Globus pallidus (tissue), 1 donor: ENCODE measurements at regions not wholly inside any gene's neighbourhood (a gene's known extent, or its start where the extent isn't known, plus 50 kb on each side); places are given as distances from the start of the nearest gene placed in this dataset.
"Not testable (repeated sequence)": the region's sequence is repeated elsewhere in the genome, so short reads cannot be mapped to it uniquely, and the experiment has no call there.

Experiments used
- DNase-seq: peaks from one replicate; pipeline ENCODE4 v3.0.0-alpha.2; 2015; ENCODE audit warnings: low spot score

DNA sequence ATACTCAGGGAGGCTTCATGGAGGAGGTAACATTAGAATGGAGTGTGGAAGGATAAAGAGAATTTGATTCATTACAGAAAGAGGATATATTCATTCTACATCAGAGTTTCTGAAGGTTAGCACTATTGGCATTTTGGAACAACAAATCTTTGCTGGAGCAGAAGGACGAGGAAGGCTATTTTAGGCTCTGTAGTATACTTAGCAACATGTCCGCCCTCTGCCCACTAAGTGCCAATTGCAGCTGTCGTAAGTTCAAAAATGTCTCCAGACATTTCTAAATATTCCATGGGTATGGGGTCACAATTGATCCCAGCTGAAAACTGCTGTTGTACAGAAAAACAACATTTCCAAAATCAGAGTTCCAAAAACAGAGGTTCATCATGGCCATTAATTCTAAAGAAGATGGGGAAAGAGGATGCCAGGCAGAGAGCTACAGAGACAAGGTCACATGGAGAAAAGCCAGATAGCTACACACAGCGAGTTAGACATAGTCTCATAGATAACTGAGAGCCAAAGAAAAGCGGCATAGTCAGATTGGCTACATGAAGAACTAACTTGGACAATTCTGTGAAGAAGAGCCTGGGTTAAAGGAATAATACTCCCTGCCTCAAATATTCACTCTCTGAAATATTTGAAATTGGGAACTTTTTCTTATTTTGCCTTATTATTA is 846.4 kb upstream of the CDH8 start:
- DNase-seq: no peak

DNA sequence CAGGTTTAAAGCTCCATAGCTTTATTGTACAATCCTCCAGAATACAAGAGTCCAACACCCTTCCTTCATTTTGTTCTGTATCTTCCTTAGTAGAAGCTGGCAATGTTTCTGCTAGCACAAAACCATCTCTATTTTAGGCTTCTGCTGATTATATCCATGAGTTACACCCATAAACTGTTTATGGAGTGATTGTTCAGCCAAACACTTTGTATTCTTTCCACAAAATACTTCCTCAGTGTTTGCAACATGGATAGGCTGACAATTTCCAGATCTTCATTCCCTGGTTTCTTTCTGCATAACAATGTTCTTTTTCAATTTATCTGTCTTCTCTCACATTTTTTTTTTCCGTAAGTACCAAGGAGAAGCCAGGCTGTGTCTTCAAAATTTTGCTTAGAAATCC is 839.9 kb upstream of the CDH8 start:
- no peak for DNase-seq

DNA sequence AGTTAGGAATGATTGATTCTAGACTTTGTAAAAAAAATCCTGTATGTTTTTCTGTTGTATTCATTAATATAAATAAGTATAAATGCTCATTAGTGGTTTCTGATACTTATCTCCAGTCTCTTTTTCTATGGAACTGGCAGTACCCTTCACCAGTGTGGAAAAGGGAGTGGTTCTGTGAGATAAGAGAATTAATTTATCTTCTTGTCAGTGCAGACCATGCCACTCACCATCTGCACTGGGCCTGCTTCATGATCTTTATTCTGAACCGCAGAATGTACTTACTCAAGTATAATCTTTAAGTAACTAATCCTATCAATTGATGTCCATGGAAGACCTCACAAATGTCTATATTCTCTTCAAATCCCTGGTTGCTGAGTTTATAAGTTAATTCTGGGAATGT is 836.1 kb upstream of the CDH8 start:
- no peak for DNase-seq

DNA sequence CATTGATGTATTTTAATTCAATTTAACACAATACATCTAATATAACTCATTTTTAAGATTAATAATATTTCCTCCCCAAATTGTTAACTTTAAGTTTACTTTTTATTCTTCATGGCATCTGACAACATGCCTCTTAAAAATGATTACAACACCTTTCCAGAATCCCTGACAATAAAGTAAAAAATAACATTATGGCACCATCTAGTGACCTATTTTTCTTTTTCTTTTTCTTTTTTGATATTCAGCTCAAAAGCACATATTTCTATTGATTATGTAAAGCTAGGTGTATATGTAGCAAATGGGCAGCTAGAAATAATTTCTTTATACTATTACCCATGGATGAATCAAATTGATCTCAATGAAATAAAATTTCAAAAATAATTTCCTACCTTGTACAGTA is 834.3 kb upstream of the CDH8 start:
- no peak for DNase-seq

DNA sequence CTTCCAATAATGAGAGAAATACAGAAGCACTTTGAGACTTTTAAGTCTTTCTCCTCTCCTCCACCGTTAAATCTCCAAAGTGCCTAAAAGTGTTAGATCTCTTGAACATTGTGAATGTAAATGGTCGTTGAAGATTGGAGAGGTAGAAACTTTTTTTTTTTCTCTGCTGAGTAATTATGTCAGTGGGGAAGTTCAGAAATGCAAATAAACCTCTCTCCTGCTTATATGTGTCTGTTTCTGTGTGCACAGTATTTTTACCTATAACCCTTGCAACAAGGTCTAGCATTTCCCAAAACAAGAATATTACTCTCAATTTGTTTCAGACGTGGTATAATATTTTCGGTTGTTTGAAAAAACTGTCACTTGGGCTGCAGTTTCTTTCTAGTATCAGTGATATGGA is 833.6 kb upstream of the CDH8 start:
- DNase-seq: no peak

DNA sequence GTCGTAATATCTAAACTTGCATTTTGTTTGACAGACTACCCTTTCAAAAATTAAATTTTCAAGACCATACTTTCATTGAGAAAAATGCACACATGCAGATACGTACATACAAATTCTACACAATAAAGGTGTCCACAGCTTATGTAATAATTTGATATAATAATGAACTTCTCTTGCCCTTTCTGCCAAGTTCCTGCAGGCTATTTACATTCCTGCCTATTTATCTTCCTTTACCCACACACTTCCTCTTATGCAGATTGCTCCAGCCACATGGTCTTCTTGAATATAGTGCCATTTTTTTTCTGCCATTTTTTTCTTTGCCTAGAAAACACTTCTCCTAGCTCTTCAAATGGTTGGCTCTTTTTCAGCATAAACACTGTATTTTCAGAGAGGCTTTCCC is 826.9 kb upstream of the CDH8 start:
- no peak for DNase-seq

DNA sequence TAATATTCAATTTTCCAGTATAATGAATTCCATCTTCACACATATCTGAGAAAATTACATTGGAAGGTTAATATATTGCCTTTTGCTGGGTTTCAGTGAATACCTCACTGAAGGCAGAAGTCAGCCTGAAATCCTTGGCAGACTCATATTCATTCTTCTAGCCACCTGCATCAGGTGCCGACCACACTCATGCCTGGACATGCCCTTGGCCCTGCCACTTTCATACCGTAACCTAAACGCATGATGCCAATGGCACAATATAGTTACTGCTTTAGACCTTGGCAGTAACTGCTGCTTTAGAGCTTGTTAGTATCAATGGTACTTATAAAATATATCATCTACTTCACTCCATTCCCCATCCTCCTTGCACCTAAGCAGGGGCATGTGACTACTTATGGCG is 817.6 kb upstream of the CDH8 start:
- DNase-seq: no peak

DNA sequence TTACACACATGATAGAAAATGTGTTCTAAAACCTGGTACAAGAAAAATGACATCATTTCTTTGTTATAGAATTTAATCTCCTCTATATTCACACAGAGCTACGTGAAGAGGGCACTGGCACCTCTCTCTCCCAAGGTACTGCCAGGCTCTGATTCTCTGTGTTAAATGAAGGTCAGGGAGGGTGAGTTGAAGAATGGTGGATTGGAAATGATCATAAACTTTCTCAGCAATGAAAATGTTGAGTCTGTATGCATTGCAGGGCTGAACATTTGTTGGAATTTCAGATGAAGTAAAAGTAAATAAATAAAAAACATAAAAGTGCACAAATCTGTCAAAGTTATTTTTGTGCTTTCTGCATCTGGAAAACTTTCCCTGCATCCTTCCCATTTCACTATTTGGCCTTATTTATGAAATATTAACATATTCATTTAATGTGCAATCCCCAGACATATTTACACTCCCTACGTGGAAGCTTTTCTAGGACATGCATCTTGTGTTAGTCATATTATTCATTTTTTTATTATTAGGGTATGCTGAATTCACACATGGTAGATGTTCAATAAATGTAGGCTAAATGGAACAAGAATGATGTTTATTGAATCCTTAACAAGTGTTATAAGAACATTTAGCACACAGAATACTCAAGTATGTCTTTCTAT is 810.3 kb upstream of the CDH8 start:
- DNase-seq: no peak

DNA sequence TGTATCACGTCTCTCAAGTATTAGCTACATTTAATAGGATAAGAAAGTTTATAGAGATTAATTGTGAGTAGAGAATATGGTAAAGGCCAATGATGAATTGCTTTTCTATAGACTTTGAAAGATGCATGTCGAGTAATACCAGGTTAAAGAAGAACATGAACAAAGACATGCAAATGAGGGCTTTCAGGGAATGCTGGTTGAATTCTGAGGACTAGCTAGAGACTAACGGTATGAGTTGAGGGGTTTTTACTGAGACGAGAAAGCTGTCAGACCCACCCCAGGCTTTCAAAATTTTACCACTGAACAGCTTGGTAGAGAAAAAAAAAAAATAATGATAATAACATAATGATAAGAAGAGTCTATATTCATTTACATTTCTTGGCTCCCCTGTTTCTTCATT is 796.0 kb upstream of the CDH8 start:
- DNase-seq: no peak

DNA sequence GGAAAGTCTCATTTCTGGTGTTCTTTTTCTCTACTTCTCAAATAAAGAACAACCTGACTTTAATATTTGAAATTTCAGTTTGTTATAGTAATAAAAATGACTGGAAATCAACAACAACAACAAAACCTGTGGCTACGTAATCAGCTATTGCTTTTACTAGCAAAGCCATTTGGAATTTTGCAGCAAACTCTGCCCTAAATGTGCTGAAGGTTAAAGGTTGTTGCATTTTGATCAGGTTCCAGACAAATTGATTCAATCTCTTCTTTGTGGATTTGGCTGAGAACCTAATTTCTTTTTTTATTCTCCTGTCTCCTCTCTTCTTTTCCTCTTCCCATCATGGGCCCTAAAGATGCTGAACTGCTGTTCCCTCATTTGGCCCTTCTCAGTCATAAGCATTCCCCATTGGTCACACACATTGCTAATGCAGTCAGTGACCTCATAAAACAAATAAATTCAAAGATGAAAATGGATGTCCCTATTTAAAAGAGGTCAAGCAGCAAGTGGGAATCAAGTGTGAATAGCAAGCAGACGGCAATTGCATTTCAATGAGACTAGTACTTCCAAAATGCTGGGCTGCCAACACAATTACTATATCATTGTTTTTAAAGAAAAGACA is 795.1 kb upstream of the CDH8 start:
- DNase-seq: no peak

DNA sequence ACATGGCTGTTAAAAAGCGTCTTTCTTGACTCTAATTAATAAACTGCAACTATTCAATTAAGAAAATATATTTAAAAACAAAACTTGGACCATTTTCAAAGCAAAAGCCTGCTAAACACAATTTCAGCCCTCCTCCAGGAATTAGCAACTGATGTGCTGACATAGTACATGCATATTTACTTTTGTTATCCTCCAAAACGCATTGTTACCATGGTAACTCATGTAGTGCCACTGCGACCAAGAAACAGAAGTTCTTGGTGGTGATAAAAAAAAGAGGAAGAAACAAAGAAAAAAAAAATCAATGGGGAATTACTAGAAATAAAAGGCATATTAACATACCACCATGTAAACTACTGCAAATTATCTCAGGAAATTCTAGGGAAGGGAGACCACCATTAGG is 793.4 kb upstream of the CDH8 start:
- DNase-seq: no peak

DNA sequence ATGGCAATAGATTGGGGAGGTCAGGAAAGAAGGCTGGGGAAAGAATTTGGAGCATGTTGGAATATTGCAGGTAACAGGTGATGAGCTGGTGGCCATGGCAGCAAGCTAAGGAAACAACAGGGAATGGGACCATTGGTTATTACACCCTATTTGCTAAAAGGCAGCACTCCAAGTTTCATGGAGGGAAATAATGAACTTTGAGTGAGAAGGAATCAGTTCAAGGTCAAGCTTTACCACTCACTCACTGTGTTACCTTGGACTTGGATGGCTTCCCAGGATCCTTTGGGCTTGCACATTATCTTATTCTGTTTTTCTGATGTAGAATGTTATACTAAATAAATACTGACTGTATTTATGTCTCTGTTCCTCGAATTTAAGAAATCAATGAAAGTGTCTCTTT is 792.8 kb upstream of the CDH8 start:
- no peak for DNase-seq

DNA sequence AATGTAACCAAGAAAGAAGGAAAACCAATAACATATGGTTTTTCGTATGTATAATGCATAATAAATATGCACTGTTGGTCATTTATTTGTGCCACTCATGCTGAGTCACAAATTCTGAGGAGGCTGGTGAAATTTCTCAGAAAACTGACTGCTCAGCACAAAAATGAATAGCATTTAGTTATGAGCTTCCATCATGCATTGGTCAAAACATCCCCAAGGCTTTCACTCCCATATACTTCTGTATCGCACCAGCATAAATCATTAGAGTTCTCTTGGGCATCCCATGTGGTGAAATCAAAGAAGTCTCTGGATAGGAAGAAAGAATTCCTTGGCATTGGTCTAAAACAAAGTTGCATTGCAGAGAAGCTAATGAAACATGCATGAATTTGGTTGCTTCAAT is 785.6 kb upstream of the CDH8 start:
- DNase-seq: no peak

DNA sequence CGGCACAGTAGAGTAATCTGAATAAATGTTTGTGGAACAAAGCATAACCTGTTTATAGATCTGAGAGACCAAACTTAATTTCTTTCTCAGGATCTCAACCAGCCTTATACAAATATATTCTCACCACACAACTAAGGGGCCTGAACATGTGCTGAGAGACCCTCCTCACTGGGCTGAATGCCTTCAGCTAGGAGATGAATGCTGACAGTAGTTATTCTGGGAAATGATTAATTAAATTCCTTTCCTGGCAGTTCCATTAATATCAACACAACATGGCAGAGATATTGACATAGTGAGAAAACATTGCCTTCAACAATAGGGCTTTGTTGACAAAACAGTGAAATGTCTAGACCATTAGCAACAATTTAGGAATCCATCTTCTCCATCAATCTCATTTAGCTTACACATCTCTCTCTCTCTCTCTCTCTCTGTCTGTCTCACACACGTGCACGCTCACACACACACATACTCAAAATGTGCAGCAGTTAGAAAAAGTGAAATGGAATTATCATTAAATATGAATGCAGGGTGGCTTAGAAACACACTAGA is 780.8 kb upstream of the CDH8 start:
- DNase-seq: no peak

DNA sequence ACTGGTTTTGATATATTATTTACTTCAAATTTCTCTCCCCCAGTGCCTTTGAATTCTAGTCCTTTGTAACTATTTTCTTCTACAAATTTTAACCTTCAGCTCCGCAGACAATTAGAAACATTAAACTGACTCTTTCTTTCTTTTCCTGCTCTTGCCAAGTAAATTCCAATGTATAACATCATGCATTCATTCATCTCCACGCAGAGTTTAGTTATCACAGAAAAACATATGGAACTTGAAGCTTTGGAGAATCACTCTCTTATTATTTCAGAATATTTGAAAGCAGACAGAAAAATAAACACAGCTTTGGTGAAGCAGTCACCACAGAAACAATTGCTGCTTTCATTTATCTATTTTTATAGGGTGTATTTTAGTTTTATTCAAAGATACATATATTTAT is 778.7 kb upstream of the CDH8 start:
- no peak for DNase-seq

DNA sequence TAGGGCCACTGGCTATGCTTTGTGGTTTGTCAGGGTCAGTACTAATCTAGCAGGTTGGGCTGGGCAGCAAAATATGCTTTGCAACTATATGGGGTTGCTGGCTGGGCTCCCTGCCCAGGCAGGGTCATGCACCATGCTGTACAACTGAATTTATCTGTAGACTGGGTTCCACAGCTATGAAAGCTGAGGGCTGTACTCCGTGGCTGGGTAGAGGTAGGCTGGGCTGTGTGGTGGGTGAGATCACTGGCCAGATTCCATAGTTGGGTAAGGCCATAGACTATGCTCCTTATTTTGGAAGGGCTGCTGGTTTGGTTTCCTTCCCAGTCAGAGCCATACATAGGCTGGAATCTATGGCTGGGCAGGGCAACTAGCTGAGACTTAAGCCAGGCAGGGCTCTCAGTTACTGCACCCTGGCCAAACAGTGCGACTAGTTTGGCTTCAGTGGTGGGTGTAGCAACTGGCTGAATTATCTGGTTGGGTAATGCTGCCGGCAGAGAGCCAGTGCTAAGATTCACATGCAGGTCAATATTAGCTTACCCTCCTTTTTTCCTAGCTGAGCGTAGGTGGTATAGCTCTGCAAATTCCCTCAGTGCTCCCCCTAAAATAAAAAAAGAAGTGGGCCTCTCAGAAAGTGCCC is 769.1 kb upstream of the CDH8 start:
- DNase-seq: no peak

DNA sequence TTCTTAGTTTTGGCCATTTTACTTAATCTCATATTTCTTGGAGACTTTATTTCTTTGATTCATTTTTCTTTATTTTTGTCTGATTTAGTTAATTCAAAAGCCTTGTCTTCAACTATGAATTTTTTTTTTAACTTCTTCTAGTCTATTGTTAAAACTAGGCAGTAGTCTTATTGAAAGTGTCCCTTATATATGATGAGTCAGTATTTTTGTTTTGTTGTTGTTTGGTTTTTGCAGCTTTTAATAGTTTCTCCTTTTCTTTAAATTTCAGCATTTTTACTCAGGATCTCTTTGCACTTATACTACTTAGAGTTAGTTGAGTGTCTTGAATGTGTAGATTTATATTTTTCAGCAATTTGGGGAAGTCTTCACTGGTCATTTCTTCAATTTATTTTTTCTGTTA is 758.5 kb upstream of the CDH8 start:
- DNase-seq: no peak

DNA sequence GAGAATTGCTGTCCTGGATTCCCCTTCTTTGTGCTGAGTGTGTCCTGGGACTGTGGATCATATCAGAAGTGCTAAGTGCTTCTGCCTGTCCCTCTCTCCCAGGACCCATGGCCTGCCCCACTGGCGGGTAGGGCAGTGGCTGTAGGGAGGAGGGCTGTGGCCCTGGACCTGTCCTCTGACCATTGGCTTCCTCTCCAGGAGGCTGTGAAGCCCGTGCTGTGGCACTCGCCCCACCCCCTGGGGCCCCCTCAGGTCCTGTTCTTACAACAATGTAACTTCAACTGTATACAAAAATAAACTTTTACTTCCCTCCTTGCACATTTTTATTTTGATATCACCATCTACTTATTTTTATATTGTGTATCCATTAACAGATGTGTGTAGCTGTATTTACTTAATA is 743.8 kb upstream of the CDH8 start:
- not testable (repeated sequence) for DNase-seq

DNA sequence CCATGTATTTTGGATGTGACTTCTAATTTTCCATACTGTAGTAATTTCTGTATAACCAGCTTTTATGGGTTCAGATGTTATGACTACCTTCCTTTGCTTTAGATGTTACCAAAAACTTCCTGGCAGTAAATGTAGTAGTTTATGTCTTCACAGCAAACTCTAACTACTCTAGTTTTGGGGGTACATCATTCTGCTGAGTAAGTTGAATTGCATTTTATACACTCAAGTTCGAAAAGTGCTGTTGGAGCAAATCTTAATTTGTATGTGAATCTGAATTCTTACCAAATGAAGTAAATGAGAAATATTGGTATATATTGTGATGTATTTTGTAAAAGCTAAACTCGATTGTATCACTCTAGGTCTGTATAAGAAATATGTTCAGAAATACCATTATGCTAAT is 728.3 kb upstream of the CDH8 start:
- no peak for DNase-seq

DNA sequence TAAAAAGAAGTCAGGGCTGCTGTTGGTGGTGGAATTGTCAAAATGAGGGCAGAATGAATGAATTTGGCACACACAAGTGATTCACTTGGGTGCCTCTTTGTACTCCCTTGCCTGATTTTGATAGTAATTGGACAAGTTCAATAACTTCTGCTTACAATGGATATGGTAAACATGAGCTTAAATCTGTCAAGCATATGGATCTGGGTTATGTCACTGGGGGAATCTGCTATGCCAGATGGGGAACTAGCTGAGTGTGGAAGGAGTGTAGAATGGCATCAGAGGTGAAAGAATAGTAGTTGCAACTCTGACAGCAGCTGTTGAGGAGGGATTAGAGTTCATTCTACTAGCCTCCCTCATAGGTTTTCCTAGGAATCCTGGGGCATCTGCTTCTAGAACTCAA is 724.2 kb upstream of the CDH8 start:
- DNase-seq: no peak

DNA sequence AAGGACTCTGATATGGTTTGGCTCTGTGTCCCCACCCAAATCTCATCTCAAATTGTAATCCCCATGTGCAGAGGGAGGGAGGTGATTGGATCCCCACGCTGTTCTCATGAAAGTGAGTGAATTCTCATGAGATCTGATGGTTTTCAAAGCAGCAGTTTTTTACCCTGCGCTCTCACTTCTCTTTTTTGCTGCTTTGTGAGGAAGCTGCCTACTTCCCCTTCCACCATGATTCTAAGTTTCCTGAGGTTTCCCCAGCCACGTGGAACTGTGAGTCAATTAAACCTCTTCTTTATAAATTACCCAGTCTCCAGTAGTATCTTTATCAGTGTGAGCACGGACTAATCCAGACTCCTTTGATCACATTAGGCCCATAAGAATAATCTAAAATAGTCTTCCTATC is 719.7 kb upstream of the CDH8 start:
- DNase-seq: no peak

DNA sequence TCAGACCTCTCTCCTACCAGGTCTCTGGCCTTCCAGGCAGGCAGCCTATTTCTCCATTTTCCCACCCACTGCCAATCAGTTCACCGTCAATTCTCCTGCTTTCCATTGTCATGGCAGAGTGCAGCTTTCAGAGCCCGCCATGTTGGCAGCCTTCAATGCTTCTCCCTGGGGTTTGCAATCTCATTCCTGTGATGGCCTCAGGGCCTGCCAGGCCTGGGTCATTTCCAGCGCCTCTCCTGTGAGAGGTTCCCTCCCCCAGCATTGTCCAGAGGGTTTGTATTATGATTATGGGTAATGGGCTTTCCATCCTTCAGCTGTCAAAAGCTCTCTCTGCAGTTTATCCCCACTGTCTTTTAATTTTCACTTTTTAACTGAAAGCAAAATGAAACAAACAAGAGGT is 716.6 kb upstream of the CDH8 start:
- no peak for DNase-seq

DNA sequence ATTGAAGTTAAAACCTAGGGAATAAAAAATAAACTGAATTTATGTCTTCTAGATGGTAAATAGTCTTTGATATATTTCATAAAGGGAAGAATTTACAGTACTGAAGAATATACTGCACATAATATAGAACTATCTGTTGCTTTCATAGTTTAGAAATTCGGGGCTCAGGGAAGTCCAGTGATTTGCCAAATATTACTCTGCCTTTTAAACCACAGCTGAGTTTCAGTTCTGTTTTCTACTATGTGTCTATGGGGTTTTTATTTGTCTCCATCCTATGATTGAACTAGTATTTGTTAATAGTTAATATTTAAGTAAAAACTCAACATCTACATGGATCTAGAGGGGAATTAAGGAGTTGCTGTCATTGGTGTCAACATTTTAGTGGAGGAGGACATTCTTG is 715.0 kb upstream of the CDH8 start:
- DNase-seq: no peak
